SK-N-MC (cell line): ENCODE measurements at regions not wholly inside any gene's neighbourhood (a gene's known extent, or its start where the extent isn't known, plus 50 kb on each side); places are given as distances from the start of the nearest gene placed in this dataset.

ENCODE experiments used
- DNase-seq: peaks from one replicate; pipeline ENCODE4 v3.0.0-alpha.2; 2011; ENCODE audit warnings: low read depth, low spot score
- H3K27ac ChIP-seq: fragments of 200-600 bp; sonication (generic); 2 replicates; pipeline ENCODE4 v1.5.1; 2016; ENCODE audit warnings: mixed run types
- H3K36me3 ChIP-seq: fragments of 200-600 bp; sonication (generic); 2 replicates; pipeline ENCODE4 v1.6.1; 2017; ENCODE audit warnings: antibody characterized with exemption, low read length, mixed read lengths; ENCODE audit not compliant: insufficient read depth
- H3K4me3 ChIP-seq: fragments of 200-600 bp; sonication (generic); 2 replicates; pipeline ENCODE4 v1.5.1; 2016
- H3K9ac ChIP-seq: fragments of 200-600 bp; sonication (generic); 2 replicates; pipeline ENCODE4 v1.8.0; 2017; ENCODE audit warnings: mixed run types, mixed read lengths; ENCODE audit not compliant: insufficient read length
- H3K9me3 ChIP-seq: fragments of 200-600 bp; sonication (generic); 2 replicates; pipeline ENCODE4 v1.6.1; 2017; ENCODE audit warnings: low read depth, mild to moderate bottlenecking, antibody characterized with exemption, low read length, moderate library complexity, mixed read lengths
- EZH2 ChIP-seq: fragments of 200-600 bp; sonication (generic); IDR thresholded peaks from one replicate; pipeline ENCODE4 v1.6.1; 2017; ENCODE audit warnings: antibody characterized with exemption
- FOXP2 ChIP-seq: optimal IDR thresholded peaks from 2 replicates; pipeline ENCODE3; 2011; ENCODE audit warnings: mild to moderate bottlenecking, moderate library complexity; ENCODE audit not compliant: insufficient read depth; ENCODE audit errors: extremely low read length, control extremely low read depth
- POLR2AphosphoS5 ChIP-seq: IDR thresholded peaks from 2 replicates; pipeline ENCODE4 v1.6.1; 2012; ENCODE audit warnings: mild to moderate bottlenecking, low read depth, low read length, borderline replicate concordance

- Histone ChIP-seq H3K36me3 (no peaks in the 10 kb centered on the region), H3K27ac (no peak overlapping the region), H3K9ac (no peak overlapping the region), H3K9me3 (no peaks in the 10 kb centered on the region), H3K4me3 (no peak overlapping the region)
- TF ChIP-seq FOXP2 (no peak), POLR2AphosphoS5 (no peak), EZH2 (no peak)
- DNase-seq, result no peak
These were observed 583.9 kb downstream of the BCOR start for GRCh38 chrX:39513836-39514235.

- Histone ChIP-seq H3K36me3 (no peaks in the 10 kb centered on the region), H3K9me3 (no peaks in the 10 kb centered on the region), H3K27ac (no peak overlapping the region), H3K9ac (no peak overlapping the region), H3K4me3 (no peak overlapping the region)
- TF ChIP-seq EZH2, result no peak
- TF ChIP-seq FOXP2, result no peak
- no peak for TF ChIP-seq POLR2AphosphoS5
- DNase-seq, result no peak
These were observed 583.0 kb downstream of the BCOR start for GRCh38 chrX:39514801-39515200.

- no peaks in the 10 kb centered on the region for H3K9me3 ChIP-seq
- no peaks in the 10 kb centered on the region for H3K36me3 ChIP-seq
- TF ChIP-seq FOXP2, result no peak
- TF ChIP-seq EZH2, result no peak
- TF ChIP-seq POLR2AphosphoS5, result no peak
- H3K9ac ChIP-seq, result no peak overlapping the region
- no peak overlapping the region for H3K27ac ChIP-seq
- no peak overlapping the region for H3K4me3 ChIP-seq
- DNase-seq, result no peak
These were observed 581.3 kb downstream of the BCOR start for GRCh38 chrX:39516427-39516841.

- no peak for DNase-seq
- Histone ChIP-seq H3K9ac (no peak overlapping the region), H3K27ac (no peak overlapping the region), H3K36me3 (no peaks in the 10 kb centered on the region), H3K9me3 (no peaks in the 10 kb centered on the region), H3K4me3 (no peak overlapping the region)
- TF ChIP-seq POLR2AphosphoS5 (no peak), EZH2 (no peak), FOXP2 (no peak)
These were observed 579.2 kb downstream of the BCOR start for GRCh38 chrX:39518476-39519029.

- DNase-seq, result peak; percentile 2
- TF ChIP-seq POLR2AphosphoS5, result no peak
- TF ChIP-seq FOXP2, result no peak
- no peak for TF ChIP-seq EZH2
- Histone ChIP-seq H3K9ac (no peak overlapping the region), H3K4me3 (no peak overlapping the region), H3K9me3 (no peaks in the 10 kb centered on the region), H3K27ac (no peak overlapping the region), H3K36me3 (no peaks in the 10 kb centered on the region)
These were observed 578.7 kb downstream of the BCOR start for GRCh38 chrX:39519030-39519488.

- TF ChIP-seq POLR2AphosphoS5 (no peak), FOXP2 (no peak), EZH2 (no peak)
- DNase-seq, result no peak
- H3K36me3 ChIP-seq, result no peaks in the 10 kb centered on the region
- H3K9me3 ChIP-seq, result no peaks in the 10 kb centered on the region
- H3K9ac ChIP-seq, result no peak overlapping the region
- H3K4me3 ChIP-seq, result no peak overlapping the region
- no peak overlapping the region for H3K27ac ChIP-seq
These were observed 578.0 kb downstream of the BCOR start for GRCh38 chrX:39519566-39520301.

- no peak for TF ChIP-seq FOXP2
- TF ChIP-seq POLR2AphosphoS5, result no peak
- TF ChIP-seq EZH2, result no peak
- H3K9ac ChIP-seq, result no peak overlapping the region
- no peaks in the 10 kb centered on the region for H3K36me3 ChIP-seq
- DNase-seq, result no peak
- no peak overlapping the region for H3K4me3 ChIP-seq
- H3K27ac ChIP-seq, result no peak overlapping the region
- no peaks in the 10 kb centered on the region for H3K9me3 ChIP-seq
These were observed 572.0 kb downstream of the BCOR start for GRCh38 chrX:39525758-39526157.

- Histone ChIP-seq H3K36me3 (no peaks in the 10 kb centered on the region), H3K9me3 (no peaks in the 10 kb centered on the region), H3K4me3 (no peak overlapping the region), H3K27ac (no peak overlapping the region), H3K9ac (no peak overlapping the region)
- DNase-seq, result no peak
- no peak for TF ChIP-seq FOXP2
These were observed 570.7 kb downstream of the BCOR start for GRCh38 chrX:39527025-39527424.
